ENCODE measurements at regions not wholly inside any gene's neighbourhood (a gene's known extent, or its start where the extent isn't known, plus 50 kb on each side); places are given as distances from the start of the nearest gene placed in this dataset.

DNA sequence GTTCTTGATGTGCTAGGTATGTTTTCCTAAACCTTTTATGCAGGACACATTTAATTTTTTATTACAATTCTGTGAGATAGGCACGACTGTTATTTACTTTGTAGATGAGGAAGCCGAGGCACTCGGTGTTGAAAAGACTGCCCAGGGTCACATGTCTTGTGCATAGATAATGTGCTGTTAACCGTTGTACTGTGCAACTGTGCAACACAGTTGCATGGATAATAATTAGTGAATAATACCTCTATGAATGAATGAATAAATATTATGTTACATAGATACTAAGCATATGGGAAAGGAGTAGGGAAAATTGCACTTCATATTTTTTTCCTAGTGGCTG is 60.3 kb upstream of the DEK start:
- TF ChIP-seq, protein P1, sequence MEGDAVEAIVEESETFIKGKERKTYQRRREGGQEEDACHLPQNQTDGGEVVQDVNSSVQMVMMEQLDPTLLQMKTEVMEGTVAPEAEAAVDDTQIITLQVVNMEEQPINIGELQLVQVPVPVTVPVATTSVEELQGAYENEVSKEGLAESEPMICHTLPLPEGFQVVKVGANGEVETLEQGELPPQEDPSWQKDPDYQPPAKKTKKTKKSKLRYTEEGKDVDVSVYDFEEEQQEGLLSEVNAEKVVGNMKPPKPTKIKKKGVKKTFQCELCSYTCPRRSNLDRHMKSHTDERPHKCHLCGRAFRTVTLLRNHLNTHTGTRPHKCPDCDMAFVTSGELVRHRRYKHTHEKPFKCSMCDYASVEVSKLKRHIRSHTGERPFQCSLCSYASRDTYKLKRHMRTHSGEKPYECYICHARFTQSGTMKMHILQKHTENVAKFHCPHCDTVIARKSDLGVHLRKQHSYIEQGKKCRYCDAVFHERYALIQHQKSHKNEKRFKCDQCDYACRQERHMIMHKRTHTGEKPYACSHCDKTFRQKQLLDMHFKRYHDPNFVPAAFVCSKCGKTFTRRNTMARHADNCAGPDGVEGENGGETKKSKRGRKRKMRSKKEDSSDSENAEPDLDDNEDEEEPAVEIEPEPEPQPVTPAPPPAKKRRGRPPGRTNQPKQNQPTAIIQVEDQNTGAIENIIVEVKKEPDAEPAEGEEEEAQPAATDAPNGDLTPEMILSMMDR (IDR thresholded peaks at IDR 0.05): no peak
- no peak for TF ChIP-seq POLR2A (IDR thresholded peaks at IDR 0.05)
